Stomach (tissue), 8 donors: ENCODE measurements at regions not wholly inside any gene's neighbourhood (a gene's known extent, or its start where the extent isn't known, plus 50 kb on each side); places are given as distances from the start of the nearest gene placed in this dataset.

ENCODE experiments used
- DNase-seq, 2 donors: peaks; one replicate each; pipeline versions ENCODE4 v3.0.0 to v3.0.0-alpha.2; 2013 to 2019
- H3K27ac ChIP-seq, 5 donors: fragments of 200-600 bp in 4 of 5; sonication (generic) in 4 of 5; one replicate each; pipeline ENCODE4 v1.5.1; 2013 to 2019; ENCODE audit warnings: mild to moderate bottlenecking in 1 of 5, moderate library complexity in 1 of 5
- H3K27me3 ChIP-seq, 3 donors: fragments of 200-600 bp; sonication (generic); one replicate each; pipeline ENCODE4 v1.5.1; 2017 to 2019; ENCODE audit warnings: mixed run types in 1 of 3
- H3K36me3 ChIP-seq, 4 donors: fragments of 200-600 bp; sonication (generic); 1 replicate in 3 of 4; 2 replicates in 1 of 4; pipeline ENCODE4 v1.5.1; 2016 to 2019
- H3K4me1 ChIP-seq, 4 donors: fragments of 200-600 bp; sonication (generic); one replicate each; pipeline ENCODE4 v1.5.1; 2016 to 2019
- H3K4me3 ChIP-seq, 4 donors: fragments of 200-600 bp; sonication (generic) in 3 of 4; one replicate each; pipeline ENCODE4 v1.5.1; 2016 to 2019; ENCODE audit warnings: mild to moderate bottlenecking in 1 of 4
- H3K9me3 ChIP-seq, 4 donors: fragments of 200-600 bp; sonication (generic); one replicate each; pipeline ENCODE4 v1.5.1; 2016 to 2019
- CTCF ChIP-seq, 7 experiments: fragments of 450-650 bp in 4 of 7; fragments of 200-600 bp in 3 of 7; sonication (generic) in 3 of 7; IDR thresholded peaks; one replicate each; pipeline ENCODE4 v1.5.1; 2016 to 2019; ENCODE audit warnings: antibody characterized with exemption in 7 of 7, control low read depth in 2 of 7, mild to moderate bottlenecking in 1 of 7
- EP300 ChIP-seq: sonication (generic); formaldehyde crosslinking; IDR thresholded peaks from one replicate; pipeline ENCODE4 v1.6.1; 2017; ENCODE audit warnings: antibody characterized with exemption
- POLR2A ChIP-seq, 4 donors: fragments of 450-650 bp; IDR thresholded peaks; one replicate each; pipeline ENCODE4 v1.6.1; 2016; ENCODE audit warnings: antibody characterized with exemption in 4 of 4, control low read depth in 2 of 4, mild to moderate bottlenecking in 1 of 4, moderate library complexity in 1 of 4
- POLR2AphosphoS5 ChIP-seq, 3 donors: sonication (generic); formaldehyde crosslinking; IDR thresholded peaks; one replicate each; pipeline ENCODE4 v1.6.1; 2016; ENCODE audit warnings: antibody characterized with exemption in 3 of 3
- WGBS, 5 donors: extraction: QIAGEN DNeasy Blood & Tissue Kit in 3 of 5; methylation state at CpG; one replicate each; pipeline versions ENCODE4 v1.1.5 to v1.1.7; 2013 to 2018; 5-methylcytosine and 5-hydroxymethylcytosine counted together
- intact Hi-C: fragments of 100-400 bp; cut with DNase I; formaldehyde crosslinking; loops from one replicate; pipeline ENCODE4 v1.15.1; 2023; ENCODE audit warnings: low total_unique reads
- donor health status: healthy with polysubstance abuse.
- donor health status: Bipolar disorder and iron deficiency.
- donor health status: healthy.

- no peaks in the 10 kb centered on the region for H3K4me1 ChIP-seq
- no peak overlapping the region for H3K4me3 ChIP-seq
- intact Hi-C loops, result no loop called here
- WGBS, 5 donors, result 86 to 92% (median 90%) methylated on average over 8 of the region's 8 CpGs
- H3K27me3 ChIP-seq, result no peaks in the 10 kb centered on the region
- H3K9me3 ChIP-seq, result peaks cover 0 to 6% (median 0%) of the 10 kb centered on the region in 4 donors
- no peak for DNase-seq
- H3K36me3 ChIP-seq, result no peaks in the 10 kb centered on the region
- TF ChIP-seq POLR2AphosphoS5 (IDR thresholded peaks at IDR 0.05), result no peak
- no peak for TF ChIP-seq EP300
- TF ChIP-seq CTCF (IDR thresholded peaks at IDR 0.05), result no peak
- no peak for TF ChIP-seq POLR2A (IDR thresholded peaks at IDR 0.05)
- H3K27ac ChIP-seq, result no peak overlapping the region
Measured at GRCh38 chr3:181582619-181583018, 129.1 kb upstream of the SOX2 start.

- no peak for DNase-seq
- Histone ChIP-seq H3K4me1 (no peaks in the 10 kb centered on the region), H3K36me3 (no peaks in the 10 kb centered on the region), H3K4me3 (no peak overlapping the region), H3K27me3 (no peaks in the 10 kb centered on the region), H3K9me3 (no peaks in the 10 kb centered on the region), H3K27ac (no peak overlapping the region)
- intact Hi-C loops, result no loop called here
- TF ChIP-seq POLR2AphosphoS5 (IDR thresholded peaks at IDR 0.05) (no peak), EP300 (no peak), POLR2A (IDR thresholded peaks at IDR 0.05) (no peak), CTCF (IDR thresholded peaks at IDR 0.05) (no peak)
- WGBS, 5 donors, result 69 to 91% (median 87%) methylated on average over 4 of the region's 4 CpGs
Measured at GRCh38 chr3:181581656-181582055, 130.1 kb upstream of the SOX2 start.

GRCh38 chr3:181578743-181579142 lies 133.0 kb upstream of the SOX2 start:
- Histone ChIP-seq H3K27ac (no peak overlapping the region), H3K4me3 (no peak overlapping the region), H3K4me1 (no peaks in the 10 kb centered on the region), H3K36me3 (no peaks in the 10 kb centered on the region), H3K27me3 (no peaks in the 10 kb centered on the region), H3K9me3 (no peaks in the 10 kb centered on the region)
- no peak for DNase-seq
- TF ChIP-seq CTCF (IDR thresholded peaks at IDR 0.05) (no peak), EP300 (no peak), POLR2AphosphoS5 (IDR thresholded peaks at IDR 0.05) (no peak), POLR2A (IDR thresholded peaks at IDR 0.05) (no peak)
- WGBS, 5 donors, result 54 to 77% (median 75%) methylated on average over 2 of the region's 2 CpGs
- intact Hi-C loops, result no loop called here

GRCh38 chr3:181572432-181572831 lies 139.3 kb upstream of the SOX2 start:
- no peaks in the 10 kb centered on the region for H3K4me1 ChIP-seq
- no peaks in the 10 kb centered on the region for H3K9me3 ChIP-seq
- H3K27ac ChIP-seq, result no peak overlapping the region
- H3K27me3 ChIP-seq, result no peaks in the 10 kb centered on the region
- 73 to 87% (median 77%) methylated on average over 2 of the region's 2 CpGs for WGBS, 5 donors
- H3K4me3 ChIP-seq, result no peak overlapping the region
- no peak for TF ChIP-seq POLR2AphosphoS5 (IDR thresholded peaks at IDR 0.05)
- TF ChIP-seq POLR2A (IDR thresholded peaks at IDR 0.05), result no peak
- no peak for TF ChIP-seq EP300
- TF ChIP-seq CTCF (IDR thresholded peaks at IDR 0.05), result no peak
- no peak for DNase-seq
- H3K36me3 ChIP-seq, result no peaks in the 10 kb centered on the region
- intact Hi-C loops, result no loop called here
